HG02840 (cell line): ENCODE measurements at regions not wholly inside any gene's neighbourhood (a gene's known extent, or its start where the extent isn't known, plus 50 kb on each side); places are given as distances from the start of the nearest gene placed in this dataset.

Source experiments
- ATAC-seq: cut with Tn5 transposase; IDR thresholded peaks from one replicate; pipeline ENCODE4 v1.9.1; 2021; ENCODE audit warnings: mild to moderate bottlenecking, moderate library complexity, moderate number of reproducible peaks; ENCODE audit not compliant: unreplicated experiment, low FRiP score

GRCh38 chr4:129526812-129527211, 430.9 kb downstream of the C4orf33 start:
- ATAC-seq, result no peak

GRCh38 chr4:129531253-129531652, 435.3 kb downstream of the C4orf33 start:
- ATAC-seq, result no peak

- no peak for ATAC-seq
Observed at GRCh38 chr4:129532573-129532972, 436.6 kb downstream of the C4orf33 start.

GRCh38 chr4:129543299-129543698, 447.3 kb downstream of the C4orf33 start:
- no peak for ATAC-seq

- no peak for ATAC-seq
Observed at GRCh38 chr4:129545599-129546278, 449.8 kb downstream of the C4orf33 start.

GRCh38 chr4:129546531-129546930, 450.6 kb downstream of the C4orf33 start:
- ATAC-seq, result no peak

- ATAC-seq, result no peak
Observed at GRCh38 chr4:129550281-129550785, 454.4 kb downstream of the C4orf33 start.

GRCh38 chr4:129561280-129561679, 465.3 kb downstream of the C4orf33 start:
- ATAC-seq, result no peak

- ATAC-seq, result no peak
Observed at GRCh38 chr4:129561886-129562671, 466.1 kb downstream of the C4orf33 start.

GRCh38 chr4:129565214-129565613, 469.3 kb downstream of the C4orf33 start:
- no peak for ATAC-seq

GRCh38 chr4:129570326-129570725, 474.4 kb downstream of the C4orf33 start:
- no peak for ATAC-seq

- ATAC-seq, result no peak
Observed at GRCh38 chr4:129578336-129578735, 482.4 kb downstream of the C4orf33 start.

- no peak for ATAC-seq
Observed at GRCh38 chr4:129581305-129581704, 485.4 kb downstream of the C4orf33 start.

- no peak for ATAC-seq
Observed at GRCh38 chr4:129583868-129584267, 487.9 kb downstream of the C4orf33 start.

GRCh38 chr4:129598582-129598981, 502.6 kb downstream of the C4orf33 start:
- ATAC-seq, result no peak

- ATAC-seq, result no peak
Observed at GRCh38 chr4:129600898-129601297, 504.9 kb downstream of the C4orf33 start.

- ATAC-seq, result no peak
Observed at GRCh38 chr4:129602447-129602846, 506.5 kb downstream of the C4orf33 start.

GRCh38 chr4:129603241-129603931, 507.4 kb downstream of the C4orf33 start:
- no peak for ATAC-seq

GRCh38 chr4:129604632-129605255, 508.8 kb downstream of the C4orf33 start:
- ATAC-seq, result no peak

- ATAC-seq, result no peak
Observed at GRCh38 chr4:129614611-129615010, 518.7 kb downstream of the C4orf33 start.

- no peak for ATAC-seq
Observed at GRCh38 chr4:129622566-129622965, 526.6 kb downstream of the C4orf33 start.
